WERI-Rb-1 (cell line): ENCODE measurements at regions not wholly inside any gene's neighbourhood (a gene's known extent, or its start where the extent isn't known, plus 50 kb on each side); places are given as distances from the start of the nearest gene placed in this dataset.

Source experiments
- DNase-seq: peaks from one replicate; pipeline ENCODE4 v3.0.0-alpha.2; 2020
- H3K27ac ChIP-seq: fragments of 250-450 bp; sonication (Bioruptor Pico); 2 replicates; pipeline ENCODE4 v1.5.1; 2020; ENCODE audit warnings: mild to moderate bottlenecking, moderate library complexity
- H3K27me3 ChIP-seq: fragments of 250-450 bp; sonication (Bioruptor Pico); 2 replicates; pipeline ENCODE4 v1.5.1; 2021; ENCODE audit warnings: mild to moderate bottlenecking, low read depth, moderate library complexity; ENCODE audit not compliant: insufficient read depth, severe bottlenecking
- H3K36me3 ChIP-seq: fragments of 250-450 bp; sonication (Bioruptor Pico); 2 replicates; pipeline ENCODE4 v1.5.1; 2020; ENCODE audit warnings: mild to moderate bottlenecking, moderate library complexity
- H3K4me3 ChIP-seq: 2 replicates; pipeline ENCODE4 v1.5.1; 2011; ENCODE audit warnings: low read depth, mild to moderate bottlenecking, control low read depth, low read length
- H3K9me3 ChIP-seq: fragments of 250-450 bp; sonication (Bioruptor Pico); 2 replicates; pipeline ENCODE4 v1.5.1; 2021; ENCODE audit warnings: mild to moderate bottlenecking, moderate library complexity; ENCODE audit not compliant: severe bottlenecking
- TF ChIP-seq, protein P1 (sequence below): IDR thresholded peaks from 2 replicates; pipeline ENCODE4 v1.5.1; 2011; ENCODE audit warnings: low read depth, mild to moderate bottlenecking, control low read depth, inconsistent platforms, low read length

DNA sequence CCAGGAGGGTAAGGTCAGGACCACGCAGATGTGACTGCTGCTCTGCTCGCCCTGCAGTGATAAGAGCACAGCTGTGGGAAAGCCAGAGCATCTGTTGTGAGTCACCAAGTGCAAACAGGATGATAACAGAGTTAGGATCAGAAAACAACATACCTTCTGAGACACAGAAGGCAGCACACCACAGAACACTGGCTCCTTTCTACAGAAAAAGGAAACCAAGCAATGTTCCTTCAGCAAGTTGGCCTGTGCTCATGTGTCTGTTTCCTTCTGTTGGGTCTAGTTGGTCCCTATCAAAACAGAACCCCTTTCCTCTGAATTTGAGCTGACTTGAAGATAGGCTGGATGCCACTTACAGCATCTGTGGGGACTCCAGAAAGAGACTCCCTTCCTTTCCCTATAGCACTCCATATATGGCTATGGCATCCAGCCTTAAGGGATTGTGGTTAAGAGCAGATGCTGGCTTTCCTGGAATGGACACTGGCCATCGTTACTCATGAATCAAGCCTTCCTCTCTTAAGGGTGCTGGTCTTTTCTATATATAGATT is 440.7 kb upstream of the THBS1 start:
- no peak for DNase-seq
- no peak overlapping the region for H3K4me3 ChIP-seq
- H3K9me3 ChIP-seq: no peaks in the 10 kb centered on the region
- H3K27ac ChIP-seq: no peak overlapping the region
- no peaks in the 10 kb centered on the region for H3K36me3 ChIP-seq
- H3K27me3 ChIP-seq: peaks cover 24% of the 10 kb centered on the region
- TF ChIP-seq, protein P1, sequence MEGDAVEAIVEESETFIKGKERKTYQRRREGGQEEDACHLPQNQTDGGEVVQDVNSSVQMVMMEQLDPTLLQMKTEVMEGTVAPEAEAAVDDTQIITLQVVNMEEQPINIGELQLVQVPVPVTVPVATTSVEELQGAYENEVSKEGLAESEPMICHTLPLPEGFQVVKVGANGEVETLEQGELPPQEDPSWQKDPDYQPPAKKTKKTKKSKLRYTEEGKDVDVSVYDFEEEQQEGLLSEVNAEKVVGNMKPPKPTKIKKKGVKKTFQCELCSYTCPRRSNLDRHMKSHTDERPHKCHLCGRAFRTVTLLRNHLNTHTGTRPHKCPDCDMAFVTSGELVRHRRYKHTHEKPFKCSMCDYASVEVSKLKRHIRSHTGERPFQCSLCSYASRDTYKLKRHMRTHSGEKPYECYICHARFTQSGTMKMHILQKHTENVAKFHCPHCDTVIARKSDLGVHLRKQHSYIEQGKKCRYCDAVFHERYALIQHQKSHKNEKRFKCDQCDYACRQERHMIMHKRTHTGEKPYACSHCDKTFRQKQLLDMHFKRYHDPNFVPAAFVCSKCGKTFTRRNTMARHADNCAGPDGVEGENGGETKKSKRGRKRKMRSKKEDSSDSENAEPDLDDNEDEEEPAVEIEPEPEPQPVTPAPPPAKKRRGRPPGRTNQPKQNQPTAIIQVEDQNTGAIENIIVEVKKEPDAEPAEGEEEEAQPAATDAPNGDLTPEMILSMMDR: no peak

DNA sequence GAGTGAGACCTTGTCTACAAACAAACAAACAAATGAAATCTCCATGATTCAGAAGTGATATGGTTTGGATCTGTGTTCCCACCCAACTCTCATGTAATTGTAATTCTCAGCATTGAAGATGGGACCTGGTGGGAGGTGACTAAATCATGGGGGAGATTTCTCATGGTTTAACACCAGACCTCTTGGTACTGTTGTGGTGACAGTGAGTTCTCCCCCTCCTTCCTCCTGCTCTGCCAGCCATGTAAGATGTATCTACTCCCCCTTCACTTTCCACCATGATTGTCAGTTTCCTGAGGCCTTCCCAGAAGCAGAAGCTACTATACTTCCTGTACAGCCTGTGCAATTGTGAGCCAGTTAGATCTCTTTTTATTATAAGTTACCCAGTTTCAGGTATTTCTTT is 438.4 kb upstream of the THBS1 start:
- no peak for DNase-seq
- H3K4me3 ChIP-seq: no peak overlapping the region
- no peaks in the 10 kb centered on the region for H3K9me3 ChIP-seq
- TF ChIP-seq, protein P1: no peak
- H3K27ac ChIP-seq: no peak overlapping the region
- no peaks in the 10 kb centered on the region for H3K36me3 ChIP-seq
- H3K27me3 ChIP-seq: peaks cover 15% of the 10 kb centered on the region

DNA sequence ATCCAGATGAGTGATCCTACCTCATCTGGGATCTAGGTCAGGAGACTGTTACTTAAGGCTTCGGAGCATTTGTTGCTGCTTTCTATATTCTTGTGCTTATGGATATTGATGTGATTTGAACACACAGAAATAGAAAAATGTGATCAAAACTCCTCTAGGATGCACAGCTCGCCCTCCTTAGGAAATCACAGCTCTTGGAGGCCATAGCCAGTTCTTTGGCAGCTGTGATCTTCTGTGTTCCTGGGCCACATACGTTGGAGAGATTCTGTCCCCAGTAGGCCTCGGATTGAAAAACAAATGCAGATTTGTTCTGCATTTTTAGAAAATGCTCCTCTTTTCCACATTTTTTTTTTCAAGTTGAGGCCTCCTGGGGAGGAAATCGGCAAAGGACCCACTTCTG is 437.4 kb upstream of the THBS1 start:
- Histone ChIP-seq H3K9me3 (no peaks in the 10 kb centered on the region), H3K27me3 (peaks cover 15% of the 10 kb centered on the region), H3K36me3 (no peaks in the 10 kb centered on the region), H3K27ac (no peak overlapping the region), H3K4me3 (no peak overlapping the region)
- no peak for DNase-seq
- TF ChIP-seq, protein P1: no peak

DNA sequence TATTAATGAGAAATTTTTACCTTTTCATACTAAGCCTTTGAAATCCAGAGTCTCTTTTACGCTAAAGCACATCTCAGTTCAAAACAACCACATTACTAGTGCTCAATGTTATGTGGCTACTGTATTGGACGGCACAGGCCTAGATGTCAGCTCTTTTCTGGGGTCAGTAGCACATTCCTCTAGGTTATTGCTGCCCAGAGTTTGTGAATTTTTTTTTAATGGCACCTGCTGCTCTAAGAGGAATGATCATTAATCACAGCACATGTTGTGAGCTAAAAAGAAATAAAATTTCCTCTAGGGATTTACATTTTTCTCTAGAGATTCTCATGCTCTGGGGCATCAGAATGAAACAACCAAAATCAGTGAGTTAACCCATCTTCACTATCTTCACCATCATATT is 436.8 kb upstream of the THBS1 start:
- Histone ChIP-seq H3K27me3 (peaks cover 15% of the 10 kb centered on the region), H3K36me3 (no peaks in the 10 kb centered on the region), H3K9me3 (no peaks in the 10 kb centered on the region), H3K4me3 (no peak overlapping the region), H3K27ac (no peak overlapping the region)
- no peak for DNase-seq
- TF ChIP-seq, protein P1: no peak

DNA sequence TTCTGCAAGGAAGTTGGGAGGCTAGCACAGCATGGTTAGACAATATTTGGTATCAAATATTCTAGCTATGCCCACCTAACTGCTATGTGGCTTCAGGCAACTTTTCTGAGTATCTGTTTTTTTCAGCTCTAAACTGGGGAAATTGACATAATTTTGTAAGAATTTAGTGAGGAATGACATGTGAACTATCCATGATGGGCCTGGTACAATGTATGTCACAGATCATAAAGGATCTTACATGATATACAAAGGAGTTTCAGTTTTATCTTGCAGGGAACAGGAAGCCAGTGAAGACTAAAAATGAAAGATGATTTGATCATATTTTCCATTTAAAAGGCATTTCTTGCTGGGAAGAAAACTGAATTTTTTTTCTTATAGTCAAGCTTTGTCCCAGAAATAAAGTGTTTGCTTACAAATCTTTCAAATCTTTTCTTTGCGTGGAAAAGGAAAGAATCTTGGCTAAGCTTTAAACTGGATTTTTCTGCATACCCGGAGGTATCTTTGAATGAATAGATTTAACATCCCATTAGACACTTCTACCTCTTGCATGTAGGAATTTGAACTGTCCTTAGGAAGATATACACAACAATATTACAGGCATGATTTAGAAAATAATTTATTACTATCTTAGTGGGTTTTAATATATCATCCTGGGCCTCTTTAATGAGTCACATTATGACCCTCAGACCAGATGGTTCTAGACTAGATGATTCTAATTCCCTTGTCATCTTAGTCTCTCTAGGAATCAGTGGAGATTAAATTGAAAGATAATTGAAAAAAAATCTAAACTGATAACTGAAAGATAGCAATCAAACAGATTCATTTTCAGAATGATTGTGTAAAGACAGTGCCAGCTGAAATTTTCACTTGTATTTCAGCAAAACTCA is 436.0 kb upstream of the THBS1 start:
- TF ChIP-seq, protein P1: no peak
- peaks cover 15% of the 10 kb centered on the region for H3K27me3 ChIP-seq
- no peaks in the 10 kb centered on the region for H3K36me3 ChIP-seq
- no peak for DNase-seq
- no peak overlapping the region for H3K27ac ChIP-seq
- no peaks in the 10 kb centered on the region for H3K9me3 ChIP-seq
- no peak overlapping the region for H3K4me3 ChIP-seq
